ENCODE measurements at regions not wholly inside any gene's neighbourhood (a gene's known extent, or its start where the extent isn't known, plus 50 kb on each side); places are given as distances from the start of the nearest gene placed in this dataset.

DNA sequence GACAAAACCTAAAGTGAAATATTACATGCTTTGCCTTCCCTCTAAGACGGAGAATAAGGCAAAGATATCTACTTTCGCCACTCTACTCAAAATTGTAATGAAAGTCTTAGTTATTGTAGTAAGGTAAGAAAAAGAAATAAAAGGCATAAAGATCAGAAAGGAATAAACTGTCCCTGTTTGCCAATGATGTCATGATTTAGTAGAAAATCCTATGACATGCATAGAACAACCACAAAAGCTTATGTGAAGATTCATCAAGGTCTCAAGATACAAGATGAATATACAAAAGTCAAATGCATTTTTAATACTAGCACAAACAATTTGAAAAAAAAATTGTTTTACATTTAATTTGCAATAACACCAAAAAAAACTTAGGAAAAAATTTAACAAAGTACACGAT lies 64.0 kb upstream of the FOXQ1 start (continued):
- TF ChIP-seq ZNF317 (CRISPR knock-in tag; IDR thresholded peaks at IDR 0.05; ENCODE audit: borderline replicate concordance, low read depth): no peak
- TF ChIP-seq ETV6 (CRISPR knock-in tag; IDR thresholded peaks at IDR 0.05): no peak
- TF ChIP-seq FOXP1 (CRISPR knock-in tag; IDR thresholded peaks at IDR 0.05; ENCODE audit: borderline replicate concordance): no peak
- TF ChIP-seq, protein P1, sequence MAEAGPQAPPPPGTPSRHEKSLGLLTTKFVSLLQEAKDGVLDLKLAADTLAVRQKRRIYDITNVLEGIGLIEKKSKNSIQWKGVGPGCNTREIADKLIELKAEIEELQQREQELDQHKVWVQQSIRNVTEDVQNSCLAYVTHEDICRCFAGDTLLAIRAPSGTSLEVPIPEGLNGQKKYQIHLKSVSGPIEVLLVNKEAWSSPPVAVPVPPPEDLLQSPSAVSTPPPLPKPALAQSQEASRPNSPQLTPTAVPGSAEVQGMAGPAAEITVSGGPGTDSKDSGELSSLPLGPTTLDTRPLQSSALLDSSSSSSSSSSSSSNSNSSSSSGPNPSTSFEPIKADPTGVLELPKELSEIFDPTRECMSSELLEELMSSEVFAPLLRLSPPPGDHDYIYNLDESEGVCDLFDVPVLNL (CRISPR knock-in tag; IDR thresholded peaks at IDR 0.05; ENCODE audit: borderline replicate concordance, low read depth): no peak
- TF ChIP-seq, protein P2, sequence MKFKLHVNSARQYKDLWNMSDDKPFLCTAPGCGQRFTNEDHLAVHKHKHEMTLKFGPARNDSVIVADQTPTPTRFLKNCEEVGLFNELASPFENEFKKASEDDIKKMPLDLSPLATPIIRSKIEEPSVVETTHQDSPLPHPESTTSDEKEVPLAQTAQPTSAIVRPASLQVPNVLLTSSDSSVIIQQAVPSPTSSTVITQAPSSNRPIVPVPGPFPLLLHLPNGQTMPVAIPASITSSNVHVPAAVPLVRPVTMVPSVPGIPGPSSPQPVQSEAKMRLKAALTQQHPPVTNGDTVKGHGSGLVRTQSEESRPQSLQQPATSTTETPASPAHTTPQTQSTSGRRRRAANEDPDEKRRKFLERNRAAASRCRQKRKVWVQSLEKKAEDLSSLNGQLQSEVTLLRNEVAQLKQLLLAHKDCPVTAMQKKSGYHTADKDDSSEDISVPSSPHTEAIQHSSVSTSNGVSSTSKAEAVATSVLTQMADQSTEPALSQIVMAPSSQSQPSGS (CRISPR knock-in tag; IDR thresholded peaks at IDR 0.05; ENCODE audit: borderline replicate concordance, low read depth): no peak
- TF ChIP-seq, protein P3, sequence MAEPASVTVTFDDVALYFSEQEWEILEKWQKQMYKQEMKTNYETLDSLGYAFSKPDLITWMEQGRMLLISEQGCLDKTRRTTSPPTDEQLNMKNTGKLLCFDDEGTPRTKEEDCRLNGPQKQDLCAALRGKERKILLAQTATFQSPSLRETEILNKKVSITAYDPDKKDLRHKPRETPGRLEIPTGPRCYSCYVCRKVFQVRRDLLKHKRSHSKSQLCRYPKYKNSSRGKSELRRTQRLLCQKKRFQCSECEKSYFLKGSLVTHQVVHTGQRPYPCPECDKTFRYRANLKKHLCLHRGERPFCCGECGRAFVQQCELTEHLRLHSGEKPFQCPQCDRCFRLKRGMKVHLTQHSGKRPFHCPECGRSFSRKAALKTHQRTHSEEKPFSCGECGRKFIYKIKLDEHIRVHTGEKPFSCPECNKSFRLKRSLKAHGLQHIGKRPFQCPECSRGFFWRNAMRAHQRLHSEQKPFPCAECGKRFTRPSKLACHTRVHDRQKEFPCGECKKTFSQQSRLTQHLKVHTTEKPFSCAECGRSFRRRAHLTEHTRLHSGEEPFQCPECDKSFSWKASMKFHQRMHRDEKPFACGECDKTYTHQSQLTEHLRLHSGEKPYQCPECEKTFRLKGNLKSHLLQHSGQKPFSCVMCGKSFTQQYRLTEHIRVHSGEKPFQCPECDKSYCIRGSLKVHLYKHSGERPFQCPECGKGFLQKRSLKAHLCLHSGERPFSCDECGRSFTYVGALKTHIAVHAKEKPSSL (CRISPR knock-in tag; conservative IDR thresholded peaks at IDR 0.05): no peak
- TF ChIP-seq, protein P4, sequence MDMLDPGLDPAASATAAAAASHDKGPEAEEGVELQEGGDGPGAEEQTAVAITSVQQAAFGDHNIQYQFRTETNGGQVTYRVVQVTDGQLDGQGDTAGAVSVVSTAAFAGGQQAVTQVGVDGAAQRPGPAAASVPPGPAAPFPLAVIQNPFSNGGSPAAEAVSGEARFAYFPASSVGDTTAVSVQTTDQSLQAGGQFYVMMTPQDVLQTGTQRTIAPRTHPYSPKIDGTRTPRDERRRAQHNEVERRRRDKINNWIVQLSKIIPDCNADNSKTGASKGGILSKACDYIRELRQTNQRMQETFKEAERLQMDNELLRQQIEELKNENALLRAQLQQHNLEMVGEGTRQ (CRISPR knock-in tag; IDR thresholded peaks at IDR 0.05): no peak
- TF ChIP-seq, protein P5, sequence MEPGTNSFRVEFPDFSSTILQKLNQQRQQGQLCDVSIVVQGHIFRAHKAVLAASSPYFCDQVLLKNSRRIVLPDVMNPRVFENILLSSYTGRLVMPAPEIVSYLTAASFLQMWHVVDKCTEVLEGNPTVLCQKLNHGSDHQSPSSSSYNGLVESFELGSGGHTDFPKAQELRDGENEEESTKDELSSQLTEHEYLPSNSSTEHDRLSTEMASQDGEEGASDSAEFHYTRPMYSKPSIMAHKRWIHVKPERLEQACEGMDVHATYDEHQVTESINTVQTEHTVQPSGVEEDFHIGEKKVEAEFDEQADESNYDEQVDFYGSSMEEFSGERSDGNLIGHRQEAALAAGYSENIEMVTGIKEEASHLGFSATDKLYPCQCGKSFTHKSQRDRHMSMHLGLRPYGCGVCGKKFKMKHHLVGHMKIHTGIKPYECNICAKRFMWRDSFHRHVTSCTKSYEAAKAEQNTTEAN (CRISPR knock-in tag; IDR thresholded peaks at IDR 0.05): no peak
- no peak for TF ChIP-seq RORB (CRISPR knock-in tag; IDR thresholded peaks at IDR 0.05)

DNA sequence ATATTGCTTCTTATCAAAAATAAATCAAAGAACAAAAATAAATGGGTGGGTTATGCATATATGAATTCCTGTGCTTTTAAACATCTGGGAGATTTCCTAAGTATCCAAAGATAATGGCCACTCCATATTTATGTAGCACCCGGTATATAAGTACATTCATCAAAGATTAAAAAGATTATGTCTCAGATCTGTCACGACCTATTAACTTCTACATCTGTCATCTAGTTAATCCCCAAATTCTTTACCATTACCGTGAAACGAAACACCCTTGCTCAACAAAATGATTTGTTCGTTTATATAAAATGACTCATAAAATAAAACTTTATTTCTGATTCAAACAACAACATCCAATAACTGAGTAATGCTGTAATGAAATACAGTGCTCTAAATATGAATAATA lies 64.8 kb upstream of the FOXQ1 start:
- H3K36me3 Mint-ChIP-seq: no peaks in the 10 kb centered on the region
- POLR2A ChIA-PET: no interaction called here
- no peak overlapping the region for H3K27ac Mint-ChIP-seq
- H3K4me3 Mint-ChIP-seq: no peak overlapping the region
- H3K27me3 Mint-ChIP-seq (ENCODE audit: low read depth): no peaks in the 10 kb centered on the region
- H3K9me3 Mint-ChIP-seq: peaks cover 14% of the 10 kb centered on the region
- ATAC-seq (no peak), DNase-seq (ENCODE audit: low spot score) (no peak)
- H3K4me1 Mint-ChIP-seq: peaks cover 9% of the 10 kb centered on the region
- CTCF ChIA-PET: no interaction called here
- TF ChIP-seq, protein P6, sequence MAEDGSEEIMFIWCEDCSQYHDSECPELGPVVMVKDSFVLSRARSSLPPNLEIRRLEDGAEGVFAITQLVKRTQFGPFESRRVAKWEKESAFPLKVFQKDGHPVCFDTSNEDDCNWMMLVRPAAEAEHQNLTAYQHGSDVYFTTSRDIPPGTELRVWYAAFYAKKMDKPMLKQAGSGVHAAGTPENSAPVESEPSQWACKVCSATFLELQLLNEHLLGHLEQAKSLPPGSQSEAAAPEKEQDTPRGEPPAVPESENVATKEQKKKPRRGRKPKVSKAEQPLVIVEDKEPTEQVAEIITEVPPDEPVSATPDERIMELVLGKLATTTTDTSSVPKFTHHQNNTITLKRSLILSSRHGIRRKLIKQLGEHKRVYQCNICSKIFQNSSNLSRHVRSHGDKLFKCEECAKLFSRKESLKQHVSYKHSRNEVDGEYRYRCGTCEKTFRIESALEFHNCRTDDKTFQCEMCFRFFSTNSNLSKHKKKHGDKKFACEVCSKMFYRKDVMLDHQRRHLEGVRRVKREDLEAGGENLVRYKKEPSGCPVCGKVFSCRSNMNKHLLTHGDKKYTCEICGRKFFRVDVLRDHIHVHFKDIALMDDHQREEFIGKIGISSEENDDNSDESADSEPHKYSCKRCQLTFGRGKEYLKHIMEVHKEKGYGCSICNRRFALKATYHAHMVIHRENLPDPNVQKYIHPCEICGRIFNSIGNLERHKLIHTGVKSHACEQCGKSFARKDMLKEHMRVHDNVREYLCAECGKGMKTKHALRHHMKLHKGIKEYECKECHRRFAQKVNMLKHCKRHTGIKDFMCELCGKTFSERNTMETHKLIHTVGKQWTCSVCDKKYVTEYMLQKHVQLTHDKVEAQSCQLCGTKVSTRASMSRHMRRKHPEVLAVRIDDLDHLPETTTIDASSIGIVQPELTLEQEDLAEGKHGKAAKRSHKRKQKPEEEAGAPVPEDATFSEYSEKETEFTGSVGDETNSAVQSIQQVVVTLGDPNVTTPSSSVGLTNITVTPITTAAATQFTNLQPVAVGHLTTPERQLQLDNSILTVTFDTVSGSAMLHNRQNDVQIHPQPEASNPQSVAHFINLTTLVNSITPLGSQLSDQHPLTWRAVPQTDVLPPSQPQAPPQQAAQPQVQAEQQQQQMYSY (CRISPR knock-in tag; IDR thresholded peaks at IDR 0.05): no peak
- TF ChIP-seq SOX15 (CRISPR knock-in tag; IDR thresholded peaks at IDR 0.05): no peak
- no peak for TF ChIP-seq NR3C1 (CRISPR knock-in tag; conservative IDR thresholded peaks at IDR 0.05; ENCODE audit: low read depth)

DNA sequence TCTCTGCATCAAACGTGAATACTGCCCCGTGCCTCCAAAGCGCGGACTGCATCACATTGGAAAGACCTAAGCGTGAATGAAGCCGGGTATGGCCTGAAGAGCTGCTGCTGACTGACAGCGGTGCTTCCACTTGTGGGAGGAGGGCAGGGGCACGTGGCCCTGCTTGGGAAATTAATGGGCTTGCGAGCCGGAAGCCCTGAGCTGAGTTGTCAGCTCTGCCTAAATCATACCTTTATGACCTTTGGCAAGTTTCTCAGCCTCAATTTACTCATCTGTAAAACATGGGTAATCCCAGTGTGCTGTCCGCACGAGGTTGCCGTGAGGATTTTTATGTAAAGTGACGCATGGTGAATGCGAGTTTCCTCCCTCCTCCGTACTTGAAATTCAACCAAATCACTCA lies 67.0 kb upstream of the FOXQ1 start:
- H3K27me3 Mint-ChIP-seq (ENCODE audit: low read depth): no peaks in the 10 kb centered on the region
- H3K9me3 Mint-ChIP-seq: peaks cover 14% of the 10 kb centered on the region
- ATAC-seq (no peak), DNase-seq (ENCODE audit: low spot score) (no peak)
- POLR2A ChIA-PET: no interaction called here
- no peaks in the 10 kb centered on the region for H3K36me3 Mint-ChIP-seq
- CTCF ChIA-PET: interaction anchor here (1.0 kb wide), 1 partner anchor 192 kb away, joined by 3 read pairs; no protein-coding TSS in a partner anchor
- H3K4me1 Mint-ChIP-seq: peaks cover 14% of the 10 kb centered on the region
- H3K4me3 Mint-ChIP-seq: no peak overlapping the region
- no peak overlapping the region for H3K27ac Mint-ChIP-seq
- TF ChIP-seq, protein P7, sequence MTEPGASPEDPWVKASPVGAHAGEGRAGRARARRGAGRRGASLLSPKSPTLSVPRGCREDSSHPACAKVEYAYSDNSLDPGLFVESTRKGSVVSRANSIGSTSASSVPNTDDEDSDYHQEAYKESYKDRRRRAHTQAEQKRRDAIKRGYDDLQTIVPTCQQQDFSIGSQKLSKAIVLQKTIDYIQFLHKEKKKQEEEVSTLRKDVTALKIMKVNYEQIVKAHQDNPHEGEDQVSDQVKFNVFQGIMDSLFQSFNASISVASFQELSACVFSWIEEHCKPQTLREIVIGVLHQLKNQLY (CRISPR knock-in tag; IDR thresholded peaks at IDR 0.05): no peak
- TF ChIP-seq, protein P8, sequence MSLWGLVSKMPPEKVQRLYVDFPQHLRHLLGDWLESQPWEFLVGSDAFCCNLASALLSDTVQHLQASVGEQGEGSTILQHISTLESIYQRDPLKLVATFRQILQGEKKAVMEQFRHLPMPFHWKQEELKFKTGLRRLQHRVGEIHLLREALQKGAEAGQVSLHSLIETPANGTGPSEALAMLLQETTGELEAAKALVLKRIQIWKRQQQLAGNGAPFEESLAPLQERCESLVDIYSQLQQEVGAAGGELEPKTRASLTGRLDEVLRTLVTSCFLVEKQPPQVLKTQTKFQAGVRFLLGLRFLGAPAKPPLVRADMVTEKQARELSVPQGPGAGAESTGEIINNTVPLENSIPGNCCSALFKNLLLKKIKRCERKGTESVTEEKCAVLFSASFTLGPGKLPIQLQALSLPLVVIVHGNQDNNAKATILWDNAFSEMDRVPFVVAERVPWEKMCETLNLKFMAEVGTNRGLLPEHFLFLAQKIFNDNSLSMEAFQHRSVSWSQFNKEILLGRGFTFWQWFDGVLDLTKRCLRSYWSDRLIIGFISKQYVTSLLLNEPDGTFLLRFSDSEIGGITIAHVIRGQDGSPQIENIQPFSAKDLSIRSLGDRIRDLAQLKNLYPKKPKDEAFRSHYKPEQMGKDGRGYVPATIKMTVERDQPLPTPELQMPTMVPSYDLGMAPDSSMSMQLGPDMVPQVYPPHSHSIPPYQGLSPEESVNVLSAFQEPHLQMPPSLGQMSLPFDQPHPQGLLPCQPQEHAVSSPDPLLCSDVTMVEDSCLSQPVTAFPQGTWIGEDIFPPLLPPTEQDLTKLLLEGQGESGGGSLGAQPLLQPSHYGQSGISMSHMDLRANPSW (CRISPR knock-in tag; conservative IDR thresholded peaks at IDR 0.05; ENCODE audit: low read depth): no peak
- TF ChIP-seq ZNF263 (CRISPR knock-in tag; IDR thresholded peaks at IDR 0.05; ENCODE audit: low read depth): no peak
